Activated B cell treated with CpG ODN at 0.5 μM for 24 hours (primary cell): ENCODE measurements at regions not wholly inside any gene's neighbourhood (a gene's known extent, or its start where the extent isn't known, plus 50 kb on each side); places are given as distances from the start of the nearest gene placed in this dataset.

Source experiments
- ATAC-seq: fragments of 200-7000 bp; cut with Tn5 transposase; one replicate; pipeline ENCODE4 v1.10.0; 2021; ENCODE audit warnings: low read depth, mild to moderate bottlenecking, moderate library complexity
- CTCF ChIA-PET: fragments of 350-600 bp; sonication (Branson Sonifier 250); formaldehyde crosslinking; loops from one replicate; lab custom pipeline; 2021; ENCODE audit warnings: antibody characterized with exemption; lab: Charles Lee
- POLR2A ChIA-PET: fragments of 350-600 bp; sonication (Branson Sonifier 250); formaldehyde crosslinking; loops from one replicate; lab custom pipeline; 2021; ENCODE audit warnings: antibody characterized with exemption; lab: Charles Lee
- DNase-seq: peaks from one replicate; pipeline ENCODE4 v3.0.0; 2022
- H3K27ac Mint-ChIP-seq: one replicate; pipeline ENCODE4 v1.8.0; 2020; ENCODE audit warnings: mixed read lengths
- H3K27me3 Mint-ChIP-seq: one replicate; pipeline ENCODE4 v1.8.0; 2021; ENCODE audit warnings: mixed read lengths
- H3K36me3 Mint-ChIP-seq: one replicate; pipeline ENCODE4 v1.8.0; 2021; ENCODE audit warnings: low read depth, mixed read lengths
- H3K4me1 Mint-ChIP-seq: one replicate; pipeline ENCODE4 v1.8.0; 2021; ENCODE audit warnings: mixed read lengths
- H3K4me3 Mint-ChIP-seq: one replicate; pipeline ENCODE4 v1.8.0; 2020; ENCODE audit warnings: mild to moderate bottlenecking, mixed read lengths
- H3K9me3 Mint-ChIP-seq: one replicate; pipeline ENCODE4 v1.8.0; 2020; ENCODE audit warnings: mixed read lengths
- CTCF ChIP-seq: fragments of 200-600 bp; IDR thresholded peaks from one replicate; pipeline ENCODE4 v1.8.0; 2022; ENCODE audit warnings: antibody characterized with exemption, mild to moderate bottlenecking
- intact Hi-C: fragments of 100-400 bp; cut with micrococcal nuclease; formaldehyde crosslinking; loops from one replicate; pipeline ENCODE4 v1.15.1; 2024

- H3K4me1 Mint-ChIP-seq: peaks cover 2% of the 10 kb centered on the region
- TF ChIP-seq CTCF: no peak
- ATAC-seq: no peak
- H3K36me3 Mint-ChIP-seq: no peaks in the 10 kb centered on the region
- no peaks in the 10 kb centered on the region for H3K9me3 Mint-ChIP-seq
- no peak for DNase-seq
- ChIA-PET CTCF (interaction anchor here (0.8 to 10.1 kb wide), 4 partner anchors 10 to 454 kb away, joined by 3 to 177 read pairs (median 24); no protein-coding TSS in a partner anchor), POLR2A (no interaction called here)
- intact Hi-C loops: no loop called here
- H3K27ac Mint-ChIP-seq: no peak overlapping the region
- no peak overlapping the region for H3K4me3 Mint-ChIP-seq
- peaks cover 26% of the 10 kb centered on the region for H3K27me3 Mint-ChIP-seq
These were observed 51.5 kb upstream of the GTF3A start for GRCh38 chr13:27372896-27373295.

- no peak overlapping the region for H3K27ac Mint-ChIP-seq
- H3K4me3 Mint-ChIP-seq: no peak overlapping the region
- peaks cover 2% of the 10 kb centered on the region for H3K4me1 Mint-ChIP-seq
- no peak for TF ChIP-seq CTCF
- no peaks in the 10 kb centered on the region for H3K36me3 Mint-ChIP-seq
- H3K27me3 Mint-ChIP-seq: peaks cover 27% of the 10 kb centered on the region
- intact Hi-C loops: loop anchor here (1.0 to 2.0 kb wide), 6 partner anchors 52 to 580 kb away; partner anchors contain the start of gene MTIF3
- DNase-seq (no peak), ATAC-seq (no peak)
- ChIA-PET POLR2A (no interaction called here), CTCF (interaction anchor here (0.6 to 10.1 kb wide), 9 partner anchors 11 to 610 kb away, joined by 3 to 177 read pairs (median 11); no protein-coding TSS in a partner anchor)
- H3K9me3 Mint-ChIP-seq: no peaks in the 10 kb centered on the region
These were observed 50.2 kb upstream of the GTF3A start for GRCh38 chr13:27374126-27374613.
